GM19395 (cell line): ENCODE measurements at regions not wholly inside any gene's neighbourhood (a gene's known extent, or its start where the extent isn't known, plus 50 kb on each side); places are given as distances from the start of the nearest gene placed in this dataset.
A peak's percentile ranks its signal among the peaks of the same experiment; 100 is the strongest.
"Not testable (repeated sequence)": the region's sequence is repeated elsewhere in the genome, so short reads cannot be mapped to it uniquely, and the experiment has no call there.

Experiments
- ATAC-seq: cut with Tn5 transposase; IDR thresholded peaks from one replicate; pipeline ENCODE4 v1.9.1; 2021; ENCODE audit warnings: mild to moderate bottlenecking, moderate library complexity; ENCODE audit not compliant: unreplicated experiment

DNA sequence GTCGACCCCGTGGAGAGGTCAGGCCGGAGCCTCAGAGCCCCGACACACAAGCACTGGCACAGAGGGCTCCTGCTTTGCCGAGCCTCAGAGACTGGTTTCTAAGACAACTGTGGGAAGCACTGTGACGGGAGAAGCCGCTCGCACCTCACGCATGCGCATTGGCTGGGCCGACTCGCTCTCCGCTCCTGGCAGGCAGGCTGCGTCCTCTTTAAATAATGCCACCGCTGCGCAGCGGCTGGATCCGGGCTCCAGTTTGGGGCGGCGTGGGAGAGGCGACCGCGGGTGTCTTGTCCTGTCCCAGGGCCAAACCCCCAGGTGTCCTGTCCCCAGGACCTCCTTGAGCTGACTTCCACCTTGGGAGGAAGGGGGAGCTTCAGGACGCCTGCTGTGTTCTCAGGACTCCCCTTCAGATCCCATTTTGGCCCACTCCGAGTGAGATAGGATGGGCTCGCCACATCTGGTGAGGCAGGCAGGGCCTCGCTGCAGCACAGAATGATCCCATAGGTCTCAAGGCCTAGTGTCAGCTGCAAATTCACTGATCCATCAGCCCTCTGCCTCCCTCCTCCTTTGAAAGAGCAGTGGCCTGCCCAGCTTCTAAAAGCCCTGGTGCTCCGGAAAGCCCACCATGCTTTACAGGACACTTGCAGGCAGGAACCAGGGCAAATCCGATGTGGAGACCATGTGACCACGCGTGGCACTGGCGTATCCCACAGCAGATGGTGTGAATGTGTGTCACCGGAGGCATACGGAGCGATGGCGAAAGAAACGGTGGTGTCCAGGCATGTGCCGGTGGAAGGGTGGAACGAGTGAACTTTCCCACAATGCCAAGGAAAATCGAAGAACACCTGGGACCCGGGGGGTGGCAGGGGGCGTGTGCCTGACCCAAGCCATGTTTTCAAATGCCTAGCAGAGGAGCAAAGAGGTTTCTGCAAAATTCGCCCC is 169.3 kb upstream of the ZNF337 start:
- peak; percentile 56 for ATAC-seq

GRCh38 chr20:25864963-25865714 is 168.5 kb upstream of the ZNF337 start:
- not testable (repeated sequence) for ATAC-seq

- ATAC-seq = no peak
Observed at GRCh38 chr20:25864326-25864962, 167.8 kb upstream of the ZNF337 start.

DNA sequence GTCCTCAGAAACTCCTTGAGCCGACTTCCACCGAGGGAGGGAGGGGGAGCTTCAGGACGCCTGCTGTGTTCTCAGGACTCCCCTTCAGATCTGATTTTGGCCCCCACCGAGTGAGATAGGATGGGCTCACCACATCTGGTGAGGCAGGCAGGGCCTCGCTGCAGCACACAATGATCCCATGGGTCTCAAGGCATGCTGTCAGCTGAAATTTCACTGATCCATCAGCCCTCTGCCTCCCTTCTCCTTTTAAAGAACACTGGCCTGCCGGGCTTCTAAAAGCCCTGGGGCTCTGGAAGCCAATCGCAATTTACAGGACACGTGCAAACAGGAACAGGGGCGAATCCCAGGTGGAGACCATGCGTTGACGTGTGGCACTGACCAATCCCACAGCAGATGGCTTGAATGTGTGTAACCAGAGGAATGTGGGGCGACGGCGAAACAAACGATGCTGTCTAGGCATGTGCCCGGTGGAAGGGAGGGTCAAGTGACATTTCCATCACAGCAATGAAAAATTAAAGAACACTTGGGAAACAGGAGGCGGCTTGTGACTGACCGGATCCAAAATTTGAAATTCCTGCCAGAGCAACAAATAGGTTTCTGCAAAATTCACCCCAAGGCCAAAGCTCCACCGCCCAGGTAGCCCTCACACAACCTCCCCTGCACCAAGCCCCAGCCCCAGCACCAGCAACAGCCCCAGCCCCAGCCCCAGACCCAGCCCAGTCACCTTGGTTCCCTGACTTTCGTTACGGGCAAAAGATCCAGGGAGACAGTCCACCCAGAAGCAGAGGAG is 167.1 kb upstream of the ZNF337 start:
- ATAC-seq = no peak

DNA sequence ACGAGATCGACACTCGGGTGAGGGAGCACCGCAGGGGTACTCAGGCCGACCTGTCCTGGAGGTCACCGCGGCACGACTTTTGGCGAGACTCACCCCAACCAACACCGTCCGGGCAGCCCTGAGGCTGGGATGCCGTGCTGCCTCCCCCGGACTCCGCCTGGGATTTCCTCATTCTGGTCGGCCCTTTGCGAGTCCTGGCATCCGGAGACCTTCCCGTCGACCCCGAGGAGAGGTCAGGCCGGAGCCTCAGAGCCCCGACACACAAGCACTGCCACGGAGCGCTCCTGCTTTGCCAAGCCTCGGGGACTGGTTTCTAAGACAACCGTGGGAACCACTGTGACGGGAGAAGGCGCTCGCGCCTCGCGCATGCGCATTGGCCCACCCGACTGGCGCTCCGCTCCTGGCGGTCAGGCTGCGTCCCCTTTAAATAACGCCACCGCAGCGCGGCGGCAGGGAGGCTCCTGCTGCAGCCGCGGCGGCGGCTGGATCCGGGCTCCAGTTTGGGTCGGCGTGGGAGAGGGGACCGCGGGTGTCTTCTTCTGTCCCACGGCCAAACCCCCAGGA is 166.4 kb upstream of the ZNF337 start:
- peak; percentile 40 for ATAC-seq

GRCh38 chr20:25860531-25861150 is 164.0 kb upstream of the ZNF337 start:
- ATAC-seq = no peak

- peak; percentile 59 for ATAC-seq
Observed at GRCh38 chr20:25859649-25860530, 163.2 kb upstream of the ZNF337 start.

DNA sequence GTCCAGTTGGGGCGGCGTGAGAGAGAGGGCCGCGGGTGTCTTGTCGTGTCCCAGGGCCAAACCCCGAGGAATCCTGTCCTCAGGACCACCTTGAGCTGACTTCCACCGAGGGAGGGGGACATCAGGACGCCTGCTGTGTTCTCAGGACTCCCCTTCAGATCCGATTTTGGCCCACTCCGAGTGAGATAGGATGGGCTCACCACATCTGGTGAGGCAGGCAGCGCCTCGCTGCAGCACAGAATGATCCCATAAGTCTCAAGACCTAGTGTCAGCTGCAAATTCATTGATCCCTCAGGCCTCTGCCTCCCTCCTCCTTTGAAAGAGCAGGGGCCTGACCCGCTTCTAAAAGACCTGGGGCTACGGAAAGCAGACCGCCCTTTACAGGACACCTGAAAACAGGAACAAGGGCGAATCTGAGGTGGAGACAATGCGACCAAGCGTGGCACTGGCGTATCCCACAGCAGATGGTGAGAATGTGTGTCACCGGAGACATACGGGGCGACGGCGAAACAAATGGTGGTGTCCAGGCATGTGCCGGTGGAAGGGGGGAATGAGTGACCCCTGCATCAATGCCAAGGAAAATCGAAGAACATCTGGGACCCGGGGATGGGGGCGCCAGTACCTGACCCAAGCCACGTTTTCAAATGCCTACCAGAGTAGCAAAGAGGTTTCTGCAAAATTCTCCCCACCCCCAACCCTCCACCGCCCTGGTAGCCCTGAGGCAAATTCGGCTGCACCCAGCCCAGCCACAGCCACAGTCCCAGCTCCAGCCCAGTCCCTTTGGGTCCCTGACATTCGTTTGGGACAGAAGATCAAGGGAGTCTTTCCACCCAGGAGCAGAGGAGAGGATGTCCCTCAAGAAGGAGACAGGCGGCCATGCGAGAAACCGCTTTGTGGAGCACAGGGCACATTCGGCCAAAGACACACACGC is 162.1 kb upstream of the ZNF337 start:
- no peak for ATAC-seq

GRCh38 chr20:25857091-25857788 is 160.6 kb upstream of the ZNF337 start:
- ATAC-seq = not testable (repeated sequence)

DNA sequence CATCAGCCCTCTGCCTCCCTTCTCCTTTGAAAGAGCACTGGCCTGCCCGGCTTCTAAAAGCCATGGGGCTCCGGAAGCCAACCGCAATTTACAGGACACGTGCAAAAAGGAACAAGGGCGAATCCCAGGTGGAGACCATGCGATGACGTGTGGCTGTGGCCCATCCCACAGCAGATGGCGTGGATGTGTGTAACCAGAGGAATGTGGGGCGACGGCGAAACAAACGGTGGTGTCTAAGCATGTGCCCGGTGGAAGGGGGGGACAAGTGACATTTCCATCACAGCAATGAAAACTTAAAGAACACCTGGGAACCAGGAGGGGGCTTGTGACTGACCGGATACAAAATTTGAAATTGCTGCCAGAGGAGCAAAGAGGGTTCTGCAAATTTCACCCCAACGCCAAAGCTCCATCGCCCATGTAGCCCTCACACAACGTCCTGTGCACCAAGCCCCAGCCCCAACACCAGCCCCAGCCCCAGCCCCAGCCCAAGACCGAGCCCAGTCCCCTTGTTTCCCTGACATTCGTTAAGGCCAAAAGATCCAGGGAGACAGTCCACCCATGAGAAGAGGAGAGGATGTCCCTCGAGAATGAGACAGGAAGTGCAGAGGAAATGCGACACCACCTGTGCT is 159.7 kb upstream of the ZNF337 start:
- no peak for ATAC-seq

DNA sequence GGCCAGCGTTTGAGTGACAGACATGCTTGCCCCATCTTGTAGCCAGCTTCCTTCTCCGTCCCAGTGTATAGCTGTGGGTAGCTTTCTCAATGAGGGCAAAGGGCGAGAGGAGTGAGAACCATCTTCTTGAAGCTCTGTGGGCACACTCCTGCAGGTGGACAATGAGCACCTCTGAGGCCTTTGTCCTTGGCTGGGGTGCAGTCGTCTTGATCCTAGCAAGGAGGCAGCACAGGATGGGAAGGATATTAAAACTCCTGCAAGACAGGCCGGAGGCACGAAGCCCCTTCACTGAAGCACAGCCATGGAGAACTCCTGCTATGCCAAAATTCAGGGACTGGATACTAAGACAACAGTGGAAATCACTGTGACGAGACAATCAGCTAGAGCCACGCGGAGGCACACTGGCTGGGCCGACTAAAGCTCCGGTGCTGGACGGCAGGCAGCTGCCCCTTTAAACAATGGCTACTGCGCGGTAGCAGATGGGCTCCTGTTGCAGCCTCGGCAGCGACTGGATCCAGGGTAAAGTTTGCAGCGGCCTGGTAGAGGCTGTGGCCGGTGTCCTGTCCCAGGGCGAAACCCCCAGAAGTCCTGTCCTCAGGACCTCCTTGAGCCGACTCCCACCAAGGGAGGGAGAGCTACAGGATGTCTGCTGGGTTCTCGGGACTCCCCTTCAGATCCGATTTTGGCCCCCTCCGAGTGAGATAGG is 159.0 kb upstream of the ZNF337 start:
- not testable (repeated sequence) for ATAC-seq

DNA sequence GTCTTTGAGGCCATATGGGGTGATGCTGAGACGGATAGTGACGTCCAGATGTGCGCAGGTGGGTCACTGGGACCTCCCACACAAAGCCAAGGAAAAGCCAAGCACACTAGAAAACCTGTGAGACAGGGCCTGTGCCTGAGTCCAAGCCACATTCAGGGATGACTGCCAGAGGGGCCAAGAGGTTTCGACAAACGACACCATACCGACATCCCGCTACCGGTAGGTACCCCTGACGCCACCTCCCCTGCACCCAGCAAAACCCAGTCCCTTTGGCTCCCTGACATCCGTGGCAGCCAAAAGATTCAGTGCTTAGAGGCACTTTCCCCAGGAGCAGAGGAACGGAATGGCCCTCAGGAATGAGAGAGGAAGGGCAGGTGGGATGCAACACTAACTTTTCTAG is 158.0 kb upstream of the ZNF337 start:
- ATAC-seq = not testable (repeated sequence)

- peak; percentile 77 for ATAC-seq
Observed at GRCh38 chr20:25853718-25854388, 157.2 kb upstream of the ZNF337 start.

- ATAC-seq = peak; percentile 23
Observed at GRCh38 chr20:25852968-25853717, 156.5 kb upstream of the ZNF337 start.

DNA sequence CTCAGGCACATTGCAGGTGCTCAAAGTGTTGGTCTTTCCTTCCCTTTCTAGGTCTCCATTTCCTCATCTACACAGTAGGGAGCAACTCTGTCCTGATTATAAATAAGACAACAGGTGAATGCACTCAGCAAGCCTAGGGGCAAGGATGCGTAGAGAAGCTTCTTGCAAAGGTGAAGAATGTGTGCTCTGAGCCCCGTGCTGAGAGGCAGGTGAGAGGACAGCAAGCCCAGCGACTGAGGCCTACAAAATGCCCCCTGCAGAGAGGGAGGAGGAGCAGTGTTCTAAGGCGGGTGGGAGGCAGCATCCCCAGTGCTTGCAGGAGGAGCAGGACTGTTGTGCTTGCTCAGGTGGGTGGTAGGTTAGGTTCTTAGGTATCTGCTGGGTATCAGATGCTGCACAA is 153.5 kb upstream of the ZNF337 start:
- ATAC-seq = not testable (repeated sequence)
